Kidney (tissue), 13 donors: ENCODE measurements at regions not wholly inside any gene's neighbourhood (a gene's known extent, or its start where the extent isn't known, plus 50 kb on each side); places are given as distances from the start of the nearest gene placed in this dataset.

Experiments used
- DNase-seq, 5 donors: peaks; one replicate each; pipeline ENCODE4 v3.0.0-alpha.2; 2013 to 2020
- FAIRE-seq: peaks from 2 replicates; lab custom pipeline; 2012; peaks lifted over from hg19 to GRCh38; lab: Jason Lieb, UNC
- H3K27ac ChIP-seq, 2 donors: one replicate each; pipeline ENCODE4 v1.7.0; 2013; ENCODE audit warnings: low read depth in 2 of 2, low read length in 2 of 2, inconsistent platforms in 1 of 2
- H3K27me3 ChIP-seq: one replicate; pipeline ENCODE4 v1.7.1; 2013; ENCODE audit warnings: low read length, inconsistent platforms; ENCODE audit not compliant: control insufficient read depth, insufficient read depth
- H3K36me3 ChIP-seq, 3 donors: one replicate each; pipeline versions ENCODE4 v1.7.0 to v1.7.1; 2013; ENCODE audit warnings: low read length in 3 of 3, control low read depth in 1 of 3, inconsistent platforms in 1 of 3; ENCODE audit not compliant: insufficient read depth in 3 of 3, control insufficient read depth in 2 of 3
- H3K4me1 ChIP-seq, 3 donors: one replicate each; pipeline versions ENCODE4 v1.7.0 to v1.7.1; 2013; ENCODE audit warnings: low read length in 3 of 3, inconsistent platforms in 1 of 3, low read depth in 1 of 3; ENCODE audit not compliant: control insufficient read depth in 2 of 3, insufficient read depth in 2 of 3
- H3K4me3 ChIP-seq, 3 donors: one replicate each; pipeline versions ENCODE4 v1.7.0 to v1.8.1; 2013; ENCODE audit warnings: low read length in 3 of 3, control low read depth in 1 of 3, inconsistent platforms in 1 of 3
- H3K9ac ChIP-seq, 3 donors: one replicate each; pipeline versions ENCODE4 v1.7.0 to v1.7.1; 2013; ENCODE audit warnings: low read length in 3 of 3, control low read depth in 1 of 3, inconsistent platforms in 1 of 3
- H3K9me3 ChIP-seq, 3 donors: one replicate each; pipeline versions ENCODE4 v1.7.0 to v1.7.1; 2013; ENCODE audit warnings: low read length in 3 of 3, control low read depth in 1 of 3, inconsistent platforms in 1 of 3; ENCODE audit not compliant: control insufficient read depth in 2 of 3, insufficient read depth in 1 of 3
- CTCF ChIP-seq: IDR thresholded peaks from 3 replicates; pipeline ENCODE4 v1.5.1; 2012; ENCODE audit warnings: mild to moderate bottlenecking, moderate library complexity, borderline replicate concordance; ENCODE audit not compliant: insufficient read depth; ENCODE audit errors: extremely low read depth
- intact Hi-C: fragments of 100-400 bp; cut with DNase I; formaldehyde crosslinking; loops from one replicate; pipeline ENCODE4 v1.11.1; 2022
- donor health status: control.
- donor health status: control.
- donor health status: control.
- donor health status: control.
- donor health status: control.
- donor health status: DM: yes; HTN: yes; CAD: no.
- donor health status: Normal renal cell carcinoma (clear cell type).

- no peaks in the 10 kb centered on the region for H3K27me3 ChIP-seq
- no peak overlapping the region for H3K9ac ChIP-seq
- no peaks in the 10 kb centered on the region for H3K4me1 ChIP-seq
- intact Hi-C loops, result no loop called here
- H3K4me3 ChIP-seq, result no peak overlapping the region
- H3K36me3 ChIP-seq, result no peaks in the 10 kb centered on the region
- no peak for TF ChIP-seq CTCF
- no peaks in the 10 kb centered on the region for H3K9me3 ChIP-seq
- no peak for DNase-seq
- no peak overlapping the region for H3K27ac ChIP-seq
- FAIRE-seq, result no peak
Observed at GRCh38 chr7:11247545-11247944, 273.9 kb downstream of the PHF14 start.

- TF ChIP-seq CTCF, result no peak
- Histone ChIP-seq H3K27me3 (no peaks in the 10 kb centered on the region), H3K9ac (no peak overlapping the region), H3K4me3 (no peak overlapping the region), H3K27ac (no peak overlapping the region), H3K36me3 (no peaks in the 10 kb centered on the region), H3K4me1 (no peaks in the 10 kb centered on the region), H3K9me3 (no peaks in the 10 kb centered on the region)
- no peak for DNase-seq
- intact Hi-C loops, result no loop called here
- no peak for FAIRE-seq
Observed at GRCh38 chr7:11251436-11251835, 277.8 kb downstream of the PHF14 start.

GRCh38 chr7:11252011-11252607 lies 278.4 kb downstream of the PHF14 start:
- intact Hi-C loops, result no loop called here

More at GRCh38 chr7:11252011-11252607, 278.4 kb downstream of the PHF14 start:
- Histone ChIP-seq H3K27me3 (no peaks in the 10 kb centered on the region), H3K4me1 (no peaks in the 10 kb centered on the region), H3K9me3 (no peaks in the 10 kb centered on the region), H3K4me3 (no peak overlapping the region), H3K9ac (no peak overlapping the region), H3K27ac (no peak overlapping the region), H3K36me3 (no peaks in the 10 kb centered on the region)
- no peak for TF ChIP-seq CTCF
- FAIRE-seq (no peak), DNase-seq (no peak)
